Uterus (tissue), 2 donors: ENCODE measurements at regions not wholly inside any gene's neighbourhood (a gene's known extent, or its start where the extent isn't known, plus 50 kb on each side); places are given as distances from the start of the nearest gene placed in this dataset.

Source experiments
- POLR2A ChIP-seq, 2 donors: fragments of 450-650 bp; IDR thresholded peaks; one replicate each; pipeline ENCODE4 v1.6.1; 2016; ENCODE audit warnings: antibody characterized with exemption in 2 of 2, mild to moderate bottlenecking in 1 of 2, moderate library complexity in 1 of 2
- TF ChIP-seq, protein P1 (sequence below), 4 experiments: fragments of 200-600 bp in 2 of 4; fragments of 450-650 bp in 2 of 4; sonication (generic) in 2 of 4; IDR thresholded peaks; one replicate each; pipeline ENCODE4 v1.5.1; 2016 to 2019; ENCODE audit warnings: antibody characterized with exemption in 4 of 4, mild to moderate bottlenecking in 2 of 4, moderate library complexity in 1 of 4

DNA sequence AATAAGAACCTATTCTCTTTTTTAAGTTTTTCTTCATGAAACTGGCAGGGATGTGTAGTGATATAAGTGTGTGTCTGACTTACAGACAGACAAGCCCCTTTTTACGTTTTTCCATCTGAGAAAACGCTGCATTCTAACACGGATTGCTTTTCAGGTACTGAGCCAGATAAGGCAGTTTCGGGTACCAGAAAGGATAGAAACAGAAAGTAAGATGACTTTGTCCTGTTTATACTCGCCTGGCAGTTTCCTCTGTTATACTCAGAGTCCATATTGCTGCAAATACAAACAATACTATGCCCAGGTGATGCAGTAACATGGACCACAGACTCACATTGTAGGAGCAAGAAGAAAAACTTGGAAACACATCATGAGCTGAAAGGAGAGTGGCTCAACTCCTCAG lies 2320.6 kb upstream of the AGA start:
- TF ChIP-seq POLR2A (IDR thresholded peaks at IDR 0.05), result no peak
- TF ChIP-seq, protein P1, sequence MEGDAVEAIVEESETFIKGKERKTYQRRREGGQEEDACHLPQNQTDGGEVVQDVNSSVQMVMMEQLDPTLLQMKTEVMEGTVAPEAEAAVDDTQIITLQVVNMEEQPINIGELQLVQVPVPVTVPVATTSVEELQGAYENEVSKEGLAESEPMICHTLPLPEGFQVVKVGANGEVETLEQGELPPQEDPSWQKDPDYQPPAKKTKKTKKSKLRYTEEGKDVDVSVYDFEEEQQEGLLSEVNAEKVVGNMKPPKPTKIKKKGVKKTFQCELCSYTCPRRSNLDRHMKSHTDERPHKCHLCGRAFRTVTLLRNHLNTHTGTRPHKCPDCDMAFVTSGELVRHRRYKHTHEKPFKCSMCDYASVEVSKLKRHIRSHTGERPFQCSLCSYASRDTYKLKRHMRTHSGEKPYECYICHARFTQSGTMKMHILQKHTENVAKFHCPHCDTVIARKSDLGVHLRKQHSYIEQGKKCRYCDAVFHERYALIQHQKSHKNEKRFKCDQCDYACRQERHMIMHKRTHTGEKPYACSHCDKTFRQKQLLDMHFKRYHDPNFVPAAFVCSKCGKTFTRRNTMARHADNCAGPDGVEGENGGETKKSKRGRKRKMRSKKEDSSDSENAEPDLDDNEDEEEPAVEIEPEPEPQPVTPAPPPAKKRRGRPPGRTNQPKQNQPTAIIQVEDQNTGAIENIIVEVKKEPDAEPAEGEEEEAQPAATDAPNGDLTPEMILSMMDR (IDR thresholded peaks at IDR 0.05), result no peak
